Peyer's patch (tissue), 4 donors: ENCODE measurements at regions not wholly inside any gene's neighbourhood (a gene's known extent, or its start where the extent isn't known, plus 50 kb on each side); places are given as distances from the start of the nearest gene placed in this dataset.

Experiments used
- DNase-seq, 3 donors: peaks; one replicate each; pipeline ENCODE4 v3.0.0-alpha.2; 2017 to 2019
- H3K27ac ChIP-seq, 4 donors: fragments of 200-600 bp; sonication (generic); one replicate each; pipeline ENCODE4 v1.5.1; 2016 to 2019
- H3K27me3 ChIP-seq, 2 donors: fragments of 200-600 bp; sonication (generic); one replicate each; pipeline ENCODE4 v1.5.1; 2019
- H3K36me3 ChIP-seq, 3 donors: fragments of 200-600 bp; sonication (generic); one replicate each; pipeline ENCODE4 v1.5.1; 2016 to 2019
- H3K4me1 ChIP-seq, 4 donors: fragments of 200-600 bp; sonication (generic); one replicate each; pipeline ENCODE4 v1.5.1; 2016 to 2019
- H3K4me3 ChIP-seq, 4 donors: fragments of 200-600 bp; sonication (generic); 1 replicate in 3 of 4; 2 replicates in 1 of 4; pipeline ENCODE4 v1.5.1; 2016 to 2019; ENCODE audit warnings: mild to moderate bottlenecking in 1 of 4
- H3K9me3 ChIP-seq, 4 donors: fragments of 200-600 bp; sonication (generic); one replicate each; pipeline ENCODE4 v1.5.1; 2016 to 2019; ENCODE audit warnings: mild to moderate bottlenecking in 1 of 4
- POLR2A ChIP-seq, 2 donors: fragments of 450-650 bp; IDR thresholded peaks; one replicate each; pipeline ENCODE4 v1.5.1; 2017; ENCODE audit warnings: antibody characterized with exemption in 2 of 2, mild to moderate bottlenecking in 2 of 2, moderate library complexity in 2 of 2
- TF ChIP-seq, protein P1 (sequence below), 6 experiments: fragments of 450-650 bp in 4 of 6; fragments of 200-600 bp in 2 of 6; sonication (generic) in 1 of 6; IDR thresholded peaks; one replicate each; pipeline ENCODE4 v1.5.1; 2017 to 2019; ENCODE audit warnings: antibody characterized with exemption in 6 of 6, mild to moderate bottlenecking in 3 of 6, moderate library complexity in 1 of 6

DNA sequence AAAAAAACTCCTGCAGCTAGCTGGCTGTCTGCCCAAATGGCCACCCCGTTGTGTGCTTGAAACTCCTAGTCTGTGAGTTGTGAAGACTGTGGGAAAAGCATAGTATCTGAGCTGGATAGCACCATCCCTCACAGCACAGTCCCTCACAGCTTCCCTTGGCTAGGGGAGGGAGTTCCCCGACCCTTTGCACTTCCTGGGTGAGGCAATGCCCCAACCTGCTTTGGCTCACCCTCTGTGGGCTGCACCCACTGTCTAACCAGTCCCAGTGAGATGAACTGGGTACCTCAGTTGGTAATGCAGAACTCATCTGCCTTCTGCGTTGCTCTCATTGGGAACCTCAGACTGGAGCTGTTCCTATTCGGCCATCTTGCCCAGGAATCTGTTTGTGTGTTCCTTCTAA is 260.6 kb upstream of the STXBP5 start:
- no peak for TF ChIP-seq POLR2A (IDR thresholded peaks at IDR 0.05)
- TF ChIP-seq, protein P1, sequence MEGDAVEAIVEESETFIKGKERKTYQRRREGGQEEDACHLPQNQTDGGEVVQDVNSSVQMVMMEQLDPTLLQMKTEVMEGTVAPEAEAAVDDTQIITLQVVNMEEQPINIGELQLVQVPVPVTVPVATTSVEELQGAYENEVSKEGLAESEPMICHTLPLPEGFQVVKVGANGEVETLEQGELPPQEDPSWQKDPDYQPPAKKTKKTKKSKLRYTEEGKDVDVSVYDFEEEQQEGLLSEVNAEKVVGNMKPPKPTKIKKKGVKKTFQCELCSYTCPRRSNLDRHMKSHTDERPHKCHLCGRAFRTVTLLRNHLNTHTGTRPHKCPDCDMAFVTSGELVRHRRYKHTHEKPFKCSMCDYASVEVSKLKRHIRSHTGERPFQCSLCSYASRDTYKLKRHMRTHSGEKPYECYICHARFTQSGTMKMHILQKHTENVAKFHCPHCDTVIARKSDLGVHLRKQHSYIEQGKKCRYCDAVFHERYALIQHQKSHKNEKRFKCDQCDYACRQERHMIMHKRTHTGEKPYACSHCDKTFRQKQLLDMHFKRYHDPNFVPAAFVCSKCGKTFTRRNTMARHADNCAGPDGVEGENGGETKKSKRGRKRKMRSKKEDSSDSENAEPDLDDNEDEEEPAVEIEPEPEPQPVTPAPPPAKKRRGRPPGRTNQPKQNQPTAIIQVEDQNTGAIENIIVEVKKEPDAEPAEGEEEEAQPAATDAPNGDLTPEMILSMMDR (IDR thresholded peaks at IDR 0.05): no peak
- Histone ChIP-seq H3K4me3 (no peak overlapping the region), H3K36me3 (no peaks in the 10 kb centered on the region), H3K27me3 (no peaks in the 10 kb centered on the region), H3K27ac (no peak overlapping the region), H3K9me3 (no peaks in the 10 kb centered on the region), H3K4me1 (no peaks in the 10 kb centered on the region)
- no peak for DNase-seq

DNA sequence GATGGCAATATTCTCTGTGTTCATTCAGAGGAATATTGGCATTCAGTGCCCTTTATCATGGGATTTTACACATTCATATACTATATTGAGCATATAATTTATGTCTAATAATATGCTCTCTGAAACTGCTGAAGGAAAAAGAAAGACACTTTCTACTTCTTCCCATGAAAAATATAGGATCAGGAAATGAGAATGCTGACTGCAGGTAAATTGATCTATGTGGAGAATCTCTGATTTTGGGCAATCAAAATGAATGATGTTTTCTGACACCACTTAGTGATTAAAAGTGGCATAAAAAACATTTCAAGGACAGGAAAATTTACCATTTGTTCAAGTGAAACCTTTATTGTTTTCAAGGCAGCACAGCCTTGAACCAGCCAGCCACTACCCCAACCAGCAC is 260.1 kb upstream of the STXBP5 start:
- H3K27ac ChIP-seq: no peak overlapping the region
- no peaks in the 10 kb centered on the region for H3K4me1 ChIP-seq
- no peak overlapping the region for H3K4me3 ChIP-seq
- H3K9me3 ChIP-seq: no peaks in the 10 kb centered on the region
- H3K36me3 ChIP-seq: no peaks in the 10 kb centered on the region
- no peak for DNase-seq
- no peaks in the 10 kb centered on the region for H3K27me3 ChIP-seq
- TF ChIP-seq POLR2A (IDR thresholded peaks at IDR 0.05): no peak
- TF ChIP-seq, protein P1 (IDR thresholded peaks at IDR 0.05): no peak

DNA sequence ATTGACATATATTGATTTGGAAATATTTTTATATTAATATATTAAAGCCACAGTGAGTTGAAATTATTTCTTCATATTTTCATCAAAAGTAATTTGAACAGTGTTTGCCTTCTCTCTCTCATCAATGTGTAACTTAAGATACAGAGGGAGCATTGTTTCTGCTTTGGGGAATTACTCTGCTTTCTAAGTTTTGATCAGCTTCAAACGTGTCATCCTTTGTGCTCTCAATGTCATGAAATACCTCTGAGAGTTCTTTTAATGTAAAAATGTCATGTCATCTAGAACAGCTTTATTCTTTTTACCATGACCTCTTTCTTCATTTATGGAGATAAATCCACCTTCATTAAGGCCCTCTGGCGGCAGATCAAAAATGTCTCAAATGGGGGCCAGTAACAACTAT is 259.4 kb upstream of the STXBP5 start:
- DNase-seq: no peak
- TF ChIP-seq, protein P1 (IDR thresholded peaks at IDR 0.05): no peak
- TF ChIP-seq POLR2A (IDR thresholded peaks at IDR 0.05): no peak
- Histone ChIP-seq H3K4me3 (no peak overlapping the region), H3K27me3 (no peaks in the 10 kb centered on the region), H3K9me3 (no peaks in the 10 kb centered on the region), H3K4me1 (no peaks in the 10 kb centered on the region), H3K27ac (no peak overlapping the region), H3K36me3 (no peaks in the 10 kb centered on the region)

DNA sequence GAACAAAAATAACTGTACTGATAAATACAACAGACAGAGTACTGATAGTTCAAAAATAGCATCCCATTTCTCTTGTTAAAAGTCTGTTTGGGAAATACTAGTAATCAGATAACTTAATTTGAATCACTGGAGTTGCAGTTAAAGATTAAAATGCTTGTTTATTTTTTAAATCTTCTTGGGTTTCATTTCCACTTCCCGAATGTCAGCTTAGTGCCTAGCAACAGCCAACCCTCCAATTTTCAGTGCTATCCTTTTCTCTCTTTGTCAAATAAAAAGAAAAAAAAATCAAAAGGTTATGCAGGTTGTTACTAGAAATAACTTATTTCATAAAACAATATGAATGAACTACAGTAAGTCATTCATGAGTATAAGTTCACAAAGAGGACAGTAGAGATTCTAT is 257.7 kb upstream of the STXBP5 start:
- Histone ChIP-seq H3K4me3 (no peak overlapping the region), H3K36me3 (no peaks in the 10 kb centered on the region), H3K4me1 (no peaks in the 10 kb centered on the region), H3K9me3 (no peaks in the 10 kb centered on the region), H3K27me3 (no peaks in the 10 kb centered on the region), H3K27ac (no peak overlapping the region)
- DNase-seq: no peak
- TF ChIP-seq, protein P1 (IDR thresholded peaks at IDR 0.05): no peak
- TF ChIP-seq POLR2A (IDR thresholded peaks at IDR 0.05): no peak

DNA sequence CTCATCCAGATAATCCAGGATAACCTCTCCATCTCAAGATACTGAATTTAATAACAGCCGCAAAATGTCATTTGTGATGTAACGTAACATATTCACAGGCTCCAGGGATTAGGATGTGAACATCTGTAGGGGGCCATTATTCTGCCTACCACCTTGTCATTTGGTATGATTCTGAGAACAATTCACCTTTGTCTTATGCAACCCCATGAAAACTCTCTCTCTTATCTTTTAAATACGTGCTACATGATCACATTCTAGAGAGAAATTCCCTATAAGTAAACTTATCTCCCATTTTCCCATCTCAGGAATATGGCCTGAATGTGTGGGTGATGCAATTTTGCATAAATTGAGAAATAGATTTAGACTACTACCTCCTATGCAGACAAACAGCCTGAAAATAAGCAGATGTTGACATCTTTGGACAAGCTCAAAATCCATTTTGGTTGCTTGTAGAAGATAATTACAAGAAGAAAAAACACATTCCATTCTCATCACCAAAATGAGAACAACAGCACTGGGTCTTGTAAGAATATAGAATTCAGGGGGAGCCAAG is 255.4 kb upstream of the STXBP5 start:
- H3K27ac ChIP-seq: no peak overlapping the region
- no peak for DNase-seq
- no peaks in the 10 kb centered on the region for H3K36me3 ChIP-seq
- H3K4me3 ChIP-seq: no peak overlapping the region
- H3K9me3 ChIP-seq: no peaks in the 10 kb centered on the region
- TF ChIP-seq POLR2A (IDR thresholded peaks at IDR 0.05): no peak
- TF ChIP-seq, protein P1 (IDR thresholded peaks at IDR 0.05): no peak
- H3K27me3 ChIP-seq: no peaks in the 10 kb centered on the region
- no peaks in the 10 kb centered on the region for H3K4me1 ChIP-seq

DNA sequence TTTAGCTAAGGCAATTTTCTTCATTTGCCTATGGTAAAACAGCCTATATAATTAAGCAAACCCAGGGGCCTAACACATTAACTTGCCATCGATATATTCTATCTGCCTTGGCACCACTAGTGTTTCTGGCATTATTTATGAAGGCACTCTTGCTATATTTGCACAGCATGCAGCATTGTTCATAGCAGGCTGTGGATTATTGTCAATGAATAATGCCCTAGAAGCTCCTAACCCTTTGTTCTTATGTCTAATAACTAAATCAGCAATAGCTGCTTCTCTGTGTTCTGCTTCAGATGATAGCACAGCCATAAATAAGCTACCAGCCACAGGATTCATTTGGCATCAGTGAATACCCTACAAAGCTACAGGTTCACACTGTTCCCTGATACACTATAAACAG is 254.8 kb upstream of the STXBP5 start:
- Histone ChIP-seq H3K36me3 (no peaks in the 10 kb centered on the region), H3K4me3 (no peak overlapping the region), H3K4me1 (no peaks in the 10 kb centered on the region), H3K9me3 (no peaks in the 10 kb centered on the region), H3K27me3 (no peaks in the 10 kb centered on the region), H3K27ac (no peak overlapping the region)
- no peak for DNase-seq
- no peak for TF ChIP-seq POLR2A (IDR thresholded peaks at IDR 0.05)
- TF ChIP-seq, protein P1 (IDR thresholded peaks at IDR 0.05): no peak
